H1 (cell line): ENCODE measurements at regions not wholly inside any gene's neighbourhood (a gene's known extent, or its start where the extent isn't known, plus 50 kb on each side); places are given as distances from the start of the nearest gene placed in this dataset.

ENCODE experiments used
- CTCF ChIA-PET: fragments of 300-600 bp; sonication (Branson Sonifier 250); formaldehyde crosslinking; loops from one replicate; lab custom pipeline; 2021; ENCODE audit not compliant: partially characterized antibody; lab: Charles Lee
- POLR2A ChIA-PET: fragments of 300-600 bp; sonication (Branson Sonifier 250); formaldehyde crosslinking; loops from one replicate; lab custom pipeline; 2021; ENCODE audit warnings: inconsistent platforms; ENCODE audit not compliant: partially characterized antibody; lab: Charles Lee
- DNase-seq, 2 experiments: peaks; one replicate each; pipeline versions ENCODE4 v3.0.0 to v3.0.0-alpha.2; 2010 to 2022; ENCODE audit warnings: low spot score in 2 of 2, low read depth in 1 of 2, mixed read lengths in 1 of 2
- FAIRE-seq: peaks from 2 replicates; lab custom pipeline; 2011; peaks lifted over from hg19 to GRCh38; lab: Jason Lieb, UNC
- H2AFZ ChIP-seq: 2 replicates; pipeline ENCODE4 v1.8.1; 2012; ENCODE audit warnings: low read length, inconsistent platforms
- H2AK5ac ChIP-seq: 2 replicates; pipeline ENCODE4 v1.6.1; 2013; ENCODE audit warnings: low read depth, low read length
- H2BK120ac ChIP-seq: replicated peaks from 2 replicates; pipeline ENCODE3; 2013; ENCODE audit warnings: low read depth, low read length, inconsistent platforms
- H2BK12ac ChIP-seq: 2 replicates; pipeline ENCODE4 v1.6.1; 2013; ENCODE audit warnings: low read depth, low read length
- H2BK15ac ChIP-seq: 2 replicates; pipeline ENCODE4 v1.6.1; 2013; ENCODE audit warnings: low read length
- H2BK20ac ChIP-seq: 2 replicates; pipeline ENCODE4 v1.6.1; 2013; ENCODE audit warnings: low read length
- H2BK5ac ChIP-seq: 2 replicates; pipeline ENCODE4 v1.6.1; 2013; ENCODE audit warnings: low read depth, low read length
- H3K14ac ChIP-seq: 2 replicates; pipeline ENCODE4 v1.6.1; 2013; ENCODE audit warnings: inconsistent platforms; ENCODE audit not compliant: insufficient read length
- H3K18ac ChIP-seq: 2 replicates; pipeline ENCODE4 v1.6.1; 2013; ENCODE audit warnings: low read length; ENCODE audit errors: extremely low read depth
- H3K23ac ChIP-seq: 2 replicates; pipeline ENCODE4 v1.6.1; 2013; ENCODE audit warnings: inconsistent platforms; ENCODE audit not compliant: insufficient read length
- H3K23me2 ChIP-seq: 2 replicates; pipeline ENCODE4 v1.6.1; 2013; ENCODE audit warnings: low read depth, low read length
- H3K27ac ChIP-seq: 2 replicates; pipeline ENCODE4 v1.6.1; 2011; ENCODE audit warnings: low read depth, low read length, inconsistent platforms
- H3K27me3 ChIP-seq, 4 experiments: replicated peaks in 1 of 4; 1 replicate in 1 of 4; 2 replicates in 3 of 4; pipeline versions ENCODE4 v1.6.1 to v1.8.1; 2011 to 2013; ENCODE audit warnings: low read length in 3 of 4, mild to moderate bottlenecking in 3 of 4, inconsistent platforms in 2 of 4, mixed read lengths in 2 of 4, moderate library complexity in 1 of 4; ENCODE audit not compliant: control insufficient read depth in 3 of 4, insufficient read depth in 3 of 4; ENCODE audit errors: extremely low read depth in 1 of 4
- H3K36me3 ChIP-seq, 4 experiments: 2 replicates each; pipeline versions ENCODE4 v1.6.1 to v1.8.1; 2011 to 2013; ENCODE audit warnings: mild to moderate bottlenecking in 4 of 4, low read length in 3 of 4, moderate library complexity in 2 of 4, control low read depth in 1 of 4, inconsistent platforms in 1 of 4; ENCODE audit not compliant: insufficient read depth in 4 of 4, control insufficient read depth in 2 of 4
- H3K4ac ChIP-seq: replicated peaks from 2 replicates; pipeline ENCODE3; 2013; ENCODE audit warnings: low read length, low read depth, mixed read lengths, inconsistent platforms; ENCODE audit not compliant: insufficient read length
- H3K4me1 ChIP-seq, 4 experiments: replicated peaks in 1 of 4; 1 replicate in 1 of 4; 2 replicates in 3 of 4; pipeline versions ENCODE4 v1.6.1 to v1.8.1; 2011 to 2013; ENCODE audit warnings: low read length in 3 of 4, inconsistent platforms in 2 of 4, mixed read lengths in 1 of 4; ENCODE audit not compliant: insufficient read depth in 4 of 4, control insufficient read depth in 3 of 4
- H3K4me2 ChIP-seq, 2 experiments: 2 replicates each; pipeline versions ENCODE4 v1.6.1 to v1.8.1; 2011 to 2013; ENCODE audit warnings: low read depth in 2 of 2, low read length in 2 of 2, control low read depth in 1 of 2, inconsistent platforms in 1 of 2, mild to moderate bottlenecking in 1 of 2; ENCODE audit not compliant: insufficient read depth in 1 of 2
- H3K4me3 ChIP-seq, 4 experiments: fragments of 200-600, 300-600 bp in 1 of 4; sonication (generic), shearing (Covaris generic), sonication (Bioruptor Twin) in 1 of 4; 2 replicates each; pipeline versions ENCODE4 v1.5.1 to v1.8.1; 2011 to 2016; ENCODE audit warnings: low read length in 4 of 4, low read depth in 3 of 4, control low read depth in 2 of 4, inconsistent platforms in 2 of 4, mild to moderate bottlenecking in 2 of 4, mixed read lengths in 1 of 4, moderate library complexity in 1 of 4; ENCODE audit not compliant: insufficient read depth in 2 of 4; ENCODE audit errors: extremely low read depth in 1 of 4
- H3K56ac ChIP-seq: replicated peaks from 2 replicates; pipeline ENCODE3; 2013; ENCODE audit warnings: low read depth, mild to moderate bottlenecking, mixed read lengths, low read length, inconsistent platforms; ENCODE audit not compliant: insufficient read length
- H3K79me1 ChIP-seq: 2 replicates; pipeline ENCODE4 v1.6.1; 2013; ENCODE audit warnings: low read depth, low read length, control low read depth
- H3K79me2 ChIP-seq, 2 experiments: 2 replicates each; pipeline versions ENCODE4 v1.6.1 to v1.8.1; 2012 to 2013; ENCODE audit warnings: low read length in 2 of 2, mild to moderate bottlenecking in 2 of 2, inconsistent platforms in 1 of 2; ENCODE audit not compliant: insufficient read depth in 2 of 2, control insufficient read depth in 1 of 2
- H3K9ac ChIP-seq, 4 experiments: replicated peaks in 1 of 4; 1 replicate in 1 of 4; 2 replicates in 3 of 4; pipeline versions ENCODE4 v1.6.1 to v1.8.1; 2011 to 2013; ENCODE audit warnings: low read depth in 3 of 4, low read length in 3 of 4, control low read depth in 2 of 4, mild to moderate bottlenecking in 2 of 4, moderate library complexity in 2 of 4, inconsistent platforms in 1 of 4; ENCODE audit errors: extremely low read depth in 1 of 4
- H3K9me3 ChIP-seq, 2 experiments: 2 replicates each; pipeline versions ENCODE4 v1.6.1 to v1.8.1; 2012 to 2013; ENCODE audit warnings: mild to moderate bottlenecking in 2 of 2, moderate library complexity in 2 of 2, control low read depth in 1 of 2, inconsistent platforms in 1 of 2, low read depth in 1 of 2, low read length in 1 of 2, mixed read lengths in 1 of 2; ENCODE audit not compliant: insufficient read depth in 2 of 2
- H4K20me1 ChIP-seq, 2 experiments: replicated peaks in 1 of 2; 2 replicates each; pipeline versions ENCODE3 to v1.8.1; 2011 to 2013; ENCODE audit warnings: inconsistent platforms in 2 of 2, low read length in 2 of 2, mild to moderate bottlenecking in 1 of 2; ENCODE audit not compliant: insufficient read depth in 2 of 2, control insufficient read depth in 1 of 2
- H4K5ac ChIP-seq: 2 replicates; pipeline ENCODE4 v1.6.1; 2013; ENCODE audit warnings: low read length, low read depth, mixed read lengths, inconsistent platforms; ENCODE audit not compliant: insufficient read length
- H4K8ac ChIP-seq: 2 replicates; pipeline ENCODE4 v1.8.0; 2013; ENCODE audit warnings: mild to moderate bottlenecking, moderate library complexity, low read length, inconsistent platforms; ENCODE audit not compliant: insufficient read depth; ENCODE audit errors: extremely low read depth
- H4K91ac ChIP-seq: replicated peaks from 2 replicates; pipeline ENCODE3; 2013; ENCODE audit warnings: low read length, mixed read lengths, inconsistent platforms; ENCODE audit not compliant: insufficient read length
- CBX8 ChIP-seq: fragments of 300-800, 300-1000 bp; sonication (generic); IDR thresholded peaks from 2 replicates; pipeline ENCODE4 v1.7.1; 2016; ENCODE audit warnings: low read depth, low read length, borderline replicate concordance
- CHD1 ChIP-seq: IDR thresholded peaks from 2 replicates; pipeline ENCODE4 v1.6.1; 2012; ENCODE audit warnings: low read depth, low read length, improper control_type of control experiment
- EZH2 ChIP-seq: fragments of 200-600 bp; sonication (generic); IDR thresholded peaks from 2 replicates; pipeline ENCODE4 v1.7.1; 2012; ENCODE audit warnings: low read depth, mild to moderate bottlenecking, moderate library complexity, low read length, inconsistent platforms; ENCODE audit not compliant: severe bottlenecking
- HDAC2 ChIP-seq, 2 experiments: fragments of 300-600 bp in 1 of 2; sonication (generic) in 1 of 2; IDR thresholded peaks; 2 replicates each; pipeline ENCODE4 v1.6.1; 2011 to 2012; ENCODE audit warnings: low read depth in 2 of 2, low read length in 2 of 2, mild to moderate bottlenecking in 2 of 2, moderate library complexity in 2 of 2, borderline replicate concordance in 1 of 2, inconsistent platforms in 1 of 2
- POU5F1 ChIP-seq: IDR thresholded peaks from 2 replicates; pipeline ENCODE4 v1.6.1; 2011; ENCODE audit warnings: low read depth, mild to moderate bottlenecking, low read length, moderate library complexity
- RAD21 ChIP-seq, 2 experiments: IDR thresholded peaks in 1 of 2; conservative IDR thresholded peaks in 1 of 2; 2 replicates each; pipeline ENCODE4 v1.6.1; 2011; ENCODE audit warnings: low read depth in 2 of 2, low read length in 2 of 2, improper control_type of control experiment in 1 of 2, inconsistent platforms in 1 of 2, mild to moderate bottlenecking in 1 of 2, moderate library complexity in 1 of 2
- RBBP5 ChIP-seq: IDR thresholded peaks from 2 replicates; pipeline ENCODE4 v1.7.1; 2012; ENCODE audit warnings: low read depth, mild to moderate bottlenecking, inconsistent platforms, low read length, moderate library complexity, borderline replicate concordance
- RNF2 ChIP-seq: fragments of 200-900, 300-1000 bp; sonication (generic); IDR thresholded peaks from 2 replicates; pipeline ENCODE4 v1.7.1; 2016; ENCODE audit warnings: borderline replicate concordance, low read depth, mild to moderate bottlenecking, antibody characterized with exemption, low read length; ENCODE audit not compliant: poor library complexity, severe bottlenecking; ENCODE audit errors: missing control alignments
- SAP30 ChIP-seq: fragments of 300-600 bp; sonication (generic); IDR thresholded peaks from 2 replicates; pipeline ENCODE4 v1.7.1; 2012; ENCODE audit warnings: low read length, moderate library complexity, mild to moderate bottlenecking, inconsistent platforms; ENCODE audit not compliant: insufficient read depth, insufficient replicate concordance
- SIX5 ChIP-seq: IDR thresholded peaks from 2 replicates; pipeline ENCODE4 v1.6.1; 2011; ENCODE audit warnings: mild to moderate bottlenecking, low read depth, low read length
- SP4 ChIP-seq: IDR thresholded peaks from 2 replicates; pipeline ENCODE4 v1.6.1; 2012; ENCODE audit warnings: low read length, inconsistent platforms
- SRF ChIP-seq: IDR thresholded peaks from 2 replicates; pipeline ENCODE4 v1.6.1; 2011; ENCODE audit warnings: mild to moderate bottlenecking, low read depth, low read length, moderate library complexity
- TBP ChIP-seq: IDR thresholded peaks from 2 replicates; pipeline ENCODE4 v1.6.1; 2011; ENCODE audit warnings: low read depth, low read length, improper control_type of control experiment
- YY1 ChIP-seq: IDR thresholded peaks from 2 replicates; pipeline ENCODE4 v1.6.1; 2011; ENCODE audit warnings: low read depth, mild to moderate bottlenecking, low read length
- WGBS, 2 experiments: shearing (Covaris generic) in 1 of 2; methylation state at CpG; one replicate each; pipeline versions ENCODE4 v1.1.6 to v1.1.7; 2013 to 2015; ENCODE audit warnings: low lambda C conversion rate in 2 of 2, mixed read lengths in 2 of 2, inconsistent platforms in 1 of 2, low coverage in 1 of 2, missing lambda C conversion rate in 1 of 2; ENCODE audit not compliant: insufficient replicate concordance in 2 of 2, insufficient coverage in 1 of 2, insufficient read length in 1 of 2; ENCODE audit errors: extremely low coverage in 1 of 2, missing lambda C conversion rate in 1 of 2; 5-methylcytosine and 5-hydroxymethylcytosine counted together

- H3K27ac ChIP-seq = no peak overlapping the region
- no peak overlapping the region for H3K14ac ChIP-seq
- no peaks in the 10 kb centered on the region for H3K4me1 ChIP-seq
- H2BK120ac ChIP-seq = no peak overlapping the region
- H2BK5ac ChIP-seq = no peak overlapping the region
- FAIRE-seq (no peak), DNase-seq (no peak)
- H3K79me2 ChIP-seq = no peaks in the 10 kb centered on the region
- no peak overlapping the region for H2AK5ac ChIP-seq
- no peak overlapping the region for H3K4me3 ChIP-seq
- H2BK15ac ChIP-seq = no peak overlapping the region
- ChIA-PET CTCF (no interaction called here), POLR2A (no interaction called here)
- H3K79me1 ChIP-seq = no peaks in the 10 kb centered on the region
- H2BK20ac ChIP-seq = no peak overlapping the region
- no peaks in the 10 kb centered on the region for H3K36me3 ChIP-seq
- no peak overlapping the region for H3K23ac ChIP-seq
- no peak overlapping the region for H3K9ac ChIP-seq
- 100% methylated on average over 1 of the region's 1 CpG; no CpG with 5 or more reads in 1 of the 2 experiments for WGBS, 2 experiments
- H4K20me1 ChIP-seq = no peaks in the 10 kb centered on the region
- H3K9me3 ChIP-seq = no peaks in the 10 kb centered on the region; a peak in 1 of 4 replicates
- H4K91ac ChIP-seq = no peak overlapping the region
- no peak overlapping the region for H3K56ac ChIP-seq
- H3K23me2 ChIP-seq = no peaks in the 10 kb centered on the region
- no peak overlapping the region for H4K8ac ChIP-seq
- H2BK12ac ChIP-seq = no peak overlapping the region
- no peak overlapping the region for H3K4me2 ChIP-seq
- H3K18ac ChIP-seq = no peak overlapping the region
- no peak overlapping the region for H2AFZ ChIP-seq
- no peaks in the 10 kb centered on the region for H3K27me3 ChIP-seq
- no peak overlapping the region for H4K5ac ChIP-seq
- no peak overlapping the region for H3K4ac ChIP-seq
- TF ChIP-seq CBX8 = no peak
- no peak for TF ChIP-seq EZH2
- no peak for TF ChIP-seq CHD1
- TF ChIP-seq SRF = no peak
- TF ChIP-seq RBBP5 = no peak
- no peak for TF ChIP-seq SAP30
- TF ChIP-seq YY1 = no peak
- no peak for TF ChIP-seq RAD21 (IDR thresholded peaks at IDR 0.05 in 1 of 2, conservative IDR thresholded peaks at IDR 0.05 in 1 of 2; ENCODE audit: low read depth in 2 of 2, low read length in 2 of 2)
- no peak for TF ChIP-seq TBP
- TF ChIP-seq SP4 = no peak
- no peak for TF ChIP-seq HDAC2 (IDR thresholded peaks at IDR 0.05; ENCODE audit: borderline replicate concordance in 1 of 2, low read depth in 2 of 2, low read length in 2 of 2)
- no peak for TF ChIP-seq SIX5
- TF ChIP-seq RNF2 = no peak
- TF ChIP-seq POU5F1 = no peak
Measured at GRCh38 chr10:18955061-18955460, 93.5 kb upstream of the MALRD1 start.
